K562 (cell line): ENCODE measurements at regions not wholly inside any gene's neighbourhood (a gene's known extent, or its start where the extent isn't known, plus 50 kb on each side); places are given as distances from the start of the nearest gene placed in this dataset.

Source experiments
- CREM ChIP-seq: IDR thresholded peaks from 2 replicates; pipeline ENCODE4 v1.6.1; 2014; ENCODE audit warnings: antibody characterized with exemption, low read depth
- ELK3 ChIP-seq: fragments of 450-650 bp; formaldehyde crosslinking; IDR thresholded peaks from 2 replicates; pipeline ENCODE4 v1.4.0; 2020; ENCODE audit warnings: mild to moderate bottlenecking
- RNF2 ChIP-seq: sonication (generic); IDR thresholded peaks from 2 replicates; pipeline ENCODE4 v1.6.1; 2016
- ZNF174 ChIP-seq: fragments of 250-450 bp; sonication (Bioruptor Pico); IDR thresholded peaks from 2 replicates; pipeline ENCODE4 v1.4.0; 2020; ENCODE audit warnings: mild to moderate bottlenecking
- ZNF644 ChIP-seq: fragments of 200-800 bp; sonication (Bioruptor generic); IDR thresholded peaks from 2 replicates; pipeline ENCODE4 v1.6.1; 2016; ENCODE audit warnings: low read depth, missing genetic modification characterization, missing compliant biosample characterization

GRCh38 chr4:14871676-14872430 is 130.4 kb upstream of the CPEB2 start:
- TF ChIP-seq RNF2: no peak
- no peak for TF ChIP-seq CREM
- TF ChIP-seq ZNF644 (tag): no peak
- TF ChIP-seq ZNF174: no peak
- no peak for TF ChIP-seq ELK3
